ENCODE measurements at regions not wholly inside any gene's neighbourhood (a gene's known extent, or its start where the extent isn't known, plus 50 kb on each side); places are given as distances from the start of the nearest gene placed in this dataset.
"Not testable (repeated sequence)": the region's sequence is repeated elsewhere in the genome, so short reads cannot be mapped to it uniquely, and the experiment has no call there.

GRCh38 chr13:95418946-95419345 is 117.7 kb upstream of the ABCC4 start:
- Histone ChIP-seq H3K36me3 (ENCODE audit: insufficient read depth, low read length) (no peaks in the 10 kb centered on the region), H3K27ac (ENCODE audit: low read depth in 1 of 2, low read length in 2 of 2) (no peak overlapping the region), H3K9me3 (ENCODE audit: control insufficient read depth in 1 of 2, insufficient read depth in 1 of 2, low read length in 2 of 2) (no peaks in the 10 kb centered on the region), H3K4me3 (ENCODE audit: low read length) (no peak overlapping the region), H3K4me1 (ENCODE audit: insufficient read depth, low read length) (no peaks in the 10 kb centered on the region), H3K27me3 (ENCODE audit: control insufficient read depth in 1 of 2, insufficient read depth in 2 of 2, low read length in 2 of 2) (peaks cover 7 to 8% of the 10 kb centered on the region in 2 experiments)
- H3K27me3 Mint-ChIP-seq = peaks cover 12% of the 10 kb centered on the region
- ATAC-seq (ENCODE audit: poor library complexity) = no peak
- no peaks in the 10 kb centered on the region for H3K4me1 Mint-ChIP-seq (ENCODE audit: low read depth)
- ChIA-PET POLR2A (no interaction called here), CTCF (no interaction called here)
- intact Hi-C loops (cut with DNase I, micrococcal nuclease) = no loop called here
- H3K27ac Mint-ChIP-seq = no peak overlapping the region
- no peak for DNase-seq
- no peaks in the 10 kb centered on the region for H3K36me3 Mint-ChIP-seq (ENCODE audit: low read depth)
- no peak overlapping the region for H3K4me3 Mint-ChIP-seq
- H3K9me3 Mint-ChIP-seq = no peaks in the 10 kb centered on the region
- TF ChIP-seq, protein P1, sequence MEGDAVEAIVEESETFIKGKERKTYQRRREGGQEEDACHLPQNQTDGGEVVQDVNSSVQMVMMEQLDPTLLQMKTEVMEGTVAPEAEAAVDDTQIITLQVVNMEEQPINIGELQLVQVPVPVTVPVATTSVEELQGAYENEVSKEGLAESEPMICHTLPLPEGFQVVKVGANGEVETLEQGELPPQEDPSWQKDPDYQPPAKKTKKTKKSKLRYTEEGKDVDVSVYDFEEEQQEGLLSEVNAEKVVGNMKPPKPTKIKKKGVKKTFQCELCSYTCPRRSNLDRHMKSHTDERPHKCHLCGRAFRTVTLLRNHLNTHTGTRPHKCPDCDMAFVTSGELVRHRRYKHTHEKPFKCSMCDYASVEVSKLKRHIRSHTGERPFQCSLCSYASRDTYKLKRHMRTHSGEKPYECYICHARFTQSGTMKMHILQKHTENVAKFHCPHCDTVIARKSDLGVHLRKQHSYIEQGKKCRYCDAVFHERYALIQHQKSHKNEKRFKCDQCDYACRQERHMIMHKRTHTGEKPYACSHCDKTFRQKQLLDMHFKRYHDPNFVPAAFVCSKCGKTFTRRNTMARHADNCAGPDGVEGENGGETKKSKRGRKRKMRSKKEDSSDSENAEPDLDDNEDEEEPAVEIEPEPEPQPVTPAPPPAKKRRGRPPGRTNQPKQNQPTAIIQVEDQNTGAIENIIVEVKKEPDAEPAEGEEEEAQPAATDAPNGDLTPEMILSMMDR (IDR thresholded peaks at IDR 0.05) = no peak

GRCh38 chr13:95420501-95420900 is 119.2 kb upstream of the ABCC4 start:
- ChIA-PET POLR2A (no interaction called here), CTCF (interaction anchor here (2.2 kb wide), 1 partner anchor 16 kb away, joined by 6 read pairs; no protein-coding TSS in a partner anchor)
- Mint-ChIP-seq H3K4me1 (ENCODE audit: low read depth) (no peaks in the 10 kb centered on the region), H3K4me3 (no peak overlapping the region), H3K27me3 (peaks cover 12% of the 10 kb centered on the region), H3K36me3 (ENCODE audit: low read depth) (no peaks in the 10 kb centered on the region), H3K27ac (no peak overlapping the region), H3K9me3 (no peaks in the 10 kb centered on the region)
- TF ChIP-seq, protein P1 (IDR thresholded peaks at IDR 0.05) = no peak
- Histone ChIP-seq H3K27ac (ENCODE audit: low read depth in 1 of 2, low read length in 2 of 2) (no peak overlapping the region), H3K27me3 (ENCODE audit: control insufficient read depth in 1 of 2, insufficient read depth in 2 of 2, low read length in 2 of 2) (peaks cover 4 to 7% of the 10 kb centered on the region in 2 experiments), H3K36me3 (ENCODE audit: insufficient read depth, low read length) (no peaks in the 10 kb centered on the region), H3K4me3 (ENCODE audit: low read length) (no peak overlapping the region), H3K9me3 (ENCODE audit: control insufficient read depth in 1 of 2, insufficient read depth in 1 of 2, low read length in 2 of 2) (no peaks in the 10 kb centered on the region), H3K4me1 (ENCODE audit: insufficient read depth, low read length) (no peaks in the 10 kb centered on the region)
- intact Hi-C loops (cut with DNase I, micrococcal nuclease) = no loop called here
- ATAC-seq (ENCODE audit: poor library complexity) = no peak
- no peak for DNase-seq

DNA sequence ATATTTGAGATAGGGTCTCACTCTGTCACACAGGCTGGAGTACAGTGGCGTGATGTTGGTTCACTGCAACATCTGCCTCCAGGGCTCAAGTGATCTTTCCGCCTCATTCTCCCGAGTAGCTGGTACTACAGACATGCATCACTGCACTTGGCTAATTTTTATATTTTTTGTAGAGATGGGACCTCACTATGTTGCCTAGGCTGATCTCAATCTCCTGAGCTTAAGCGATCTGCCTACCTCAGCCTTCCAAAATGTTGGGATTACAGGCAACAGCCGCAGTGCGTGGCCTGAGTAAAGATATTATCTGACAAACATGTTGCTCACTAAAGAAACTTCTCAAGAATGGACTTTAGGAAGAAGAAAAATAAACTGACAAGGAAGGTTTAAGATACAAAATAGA is 125.4 kb upstream of the ABCC4 start:
- Histone ChIP-seq H3K36me3 (ENCODE audit: insufficient read depth, low read length) (no peaks in the 10 kb centered on the region), H3K4me1 (ENCODE audit: insufficient read depth, low read length) (no peaks in the 10 kb centered on the region), H3K9me3 (ENCODE audit: control insufficient read depth in 1 of 2, insufficient read depth in 1 of 2, low read length in 2 of 2) (no peaks in the 10 kb centered on the region), H3K27me3 (ENCODE audit: control insufficient read depth in 1 of 2, insufficient read depth in 2 of 2, low read length in 2 of 2) (no peaks in the 10 kb centered on the region), H3K4me3 (ENCODE audit: low read length) (no peak overlapping the region), H3K27ac (ENCODE audit: low read depth in 1 of 2, low read length in 2 of 2) (no peak overlapping the region)
- intact Hi-C loops (cut with DNase I, micrococcal nuclease) = no loop called here
- no peaks in the 10 kb centered on the region for H3K9me3 Mint-ChIP-seq
- no peaks in the 10 kb centered on the region for H3K4me1 Mint-ChIP-seq (ENCODE audit: low read depth)
- ChIA-PET CTCF (no interaction called here), POLR2A (no interaction called here)
- H3K27me3 Mint-ChIP-seq = no peaks in the 10 kb centered on the region
- DNase-seq (no peak), ATAC-seq (ENCODE audit: poor library complexity) (no peak)
- TF ChIP-seq, protein P1 (IDR thresholded peaks at IDR 0.05) = no peak
- no peaks in the 10 kb centered on the region for H3K36me3 Mint-ChIP-seq (ENCODE audit: low read depth)
- no peak overlapping the region for H3K27ac Mint-ChIP-seq
- no peak overlapping the region for H3K4me3 Mint-ChIP-seq

DNA sequence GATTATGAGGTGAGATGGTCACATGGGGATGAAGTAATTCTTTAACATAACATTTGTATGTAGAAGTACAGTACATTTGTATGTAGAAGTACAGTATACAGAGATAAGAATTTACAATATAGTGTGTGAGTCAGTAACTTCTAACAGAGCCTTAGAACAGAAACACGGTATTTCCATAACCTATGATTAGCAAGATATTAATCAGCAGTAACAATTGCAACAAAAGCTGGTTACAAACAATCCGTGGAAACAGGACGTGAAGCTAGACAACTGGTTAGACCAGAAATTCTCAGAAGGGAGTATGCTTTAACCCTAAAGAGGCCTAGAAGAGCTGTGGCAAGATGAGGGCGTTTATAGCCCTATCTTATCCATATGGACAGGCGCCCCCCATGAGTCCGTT is 122.0 kb upstream of the CLDN10 start:
- H3K27me3 Mint-ChIP-seq; DNase-seq; ATAC-seq (ENCODE audit: poor library complexity); H3K4me1 Mint-ChIP-seq (ENCODE audit: low read depth); H3K9me3 Mint-ChIP-seq; POLR2A ChIA-PET; intact Hi-C loops (cut with DNase I, micrococcal nuclease); H3K4me3 ChIP-seq (ENCODE audit: low read length); H3K36me3 Mint-ChIP-seq (ENCODE audit: low read depth); CTCF ChIA-PET; H3K4me1 ChIP-seq (ENCODE audit: insufficient read depth, low read length); H3K27ac Mint-ChIP-seq; H3K4me3 Mint-ChIP-seq; H3K36me3 ChIP-seq (ENCODE audit: insufficient read depth, low read length); H3K27me3 ChIP-seq (ENCODE audit: control insufficient read depth in 1 of 2, insufficient read depth in 2 of 2, low read length in 2 of 2); H3K27ac ChIP-seq (ENCODE audit: low read depth in 1 of 2, low read length in 2 of 2); H3K9me3 ChIP-seq (ENCODE audit: control insufficient read depth in 1 of 2, insufficient read depth in 1 of 2, low read length in 2 of 2): not testable (repeated sequence)
